GM19324 (cell line): ENCODE measurements at regions not wholly inside any gene's neighbourhood (a gene's known extent, or its start where the extent isn't known, plus 50 kb on each side); places are given as distances from the start of the nearest gene placed in this dataset.
"Not testable (repeated sequence)": the region's sequence is repeated elsewhere in the genome, so short reads cannot be mapped to it uniquely, and the experiment has no call there.

Source experiments
- ATAC-seq: cut with Tn5 transposase; IDR thresholded peaks from one replicate; pipeline ENCODE4 v1.9.1; 2021; ENCODE audit warnings: mild to moderate bottlenecking, moderate library complexity; ENCODE audit not compliant: unreplicated experiment, low FRiP score

DNA sequence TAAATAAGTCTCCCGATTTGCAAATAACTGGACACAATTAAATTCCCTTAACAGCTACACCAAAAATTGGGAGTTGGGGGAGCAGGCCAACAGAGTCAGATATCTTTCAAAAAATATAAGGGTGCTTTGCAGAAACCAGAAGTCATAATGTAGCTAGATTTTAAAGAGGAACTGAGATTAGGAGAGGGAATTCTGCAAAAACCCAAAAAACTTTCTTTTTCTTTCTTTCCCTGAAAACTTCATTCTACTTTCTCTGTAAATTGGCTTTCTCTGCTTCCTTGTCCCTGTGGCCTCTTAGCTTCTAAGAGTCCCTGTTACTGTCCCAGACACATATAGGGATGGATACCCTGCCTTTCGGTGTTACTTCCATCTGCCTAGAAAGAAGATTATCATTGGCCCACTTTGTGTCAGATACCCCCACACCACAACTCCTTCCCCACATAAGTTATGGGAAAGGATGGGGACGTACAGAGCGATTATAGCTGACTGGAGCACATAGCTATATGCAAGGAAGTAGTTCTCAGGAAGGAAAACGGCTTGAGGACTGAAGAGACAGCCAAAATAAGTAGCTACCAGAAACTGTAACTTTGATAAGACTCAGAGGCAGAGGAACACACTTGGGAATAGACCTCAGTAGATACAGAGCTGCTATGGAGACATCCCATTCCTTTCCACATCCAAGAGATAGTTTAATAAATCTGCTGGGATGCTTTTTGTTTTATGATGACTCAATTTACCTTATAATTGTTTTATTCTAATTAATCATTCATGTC lies 129.1 kb upstream of the TGFBR2 start:
- no peak for ATAC-seq

- not testable (repeated sequence) for ATAC-seq
These were observed 126.7 kb upstream of the TGFBR2 start for GRCh38 chr3:30479737-30480136.

- not testable (repeated sequence) for ATAC-seq
These were observed 126.2 kb upstream of the TGFBR2 start for GRCh38 chr3:30480156-30480555.

DNA sequence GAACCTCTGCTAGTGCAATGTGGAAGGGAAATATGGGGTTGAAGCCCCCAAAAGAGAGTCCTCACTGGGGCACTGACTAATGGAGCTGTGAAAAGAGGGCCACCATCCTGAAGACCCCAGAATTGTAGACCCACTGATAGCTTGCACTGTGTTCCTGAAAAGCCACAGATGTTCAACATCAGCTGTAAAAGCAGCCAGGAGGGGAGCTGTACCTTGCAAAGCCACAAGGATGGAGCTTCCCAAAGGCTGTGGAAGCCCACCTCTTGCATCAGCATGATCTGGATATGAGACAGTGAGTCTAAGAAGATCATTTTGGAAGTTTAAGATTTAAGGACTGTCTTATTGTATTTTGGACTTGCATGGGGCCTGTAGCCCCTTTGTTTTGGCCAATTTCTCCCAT lies 125.8 kb upstream of the TGFBR2 start:
- ATAC-seq: no peak

- no peak for ATAC-seq
These were observed 125.2 kb upstream of the TGFBR2 start for GRCh38 chr3:30481241-30481640.

DNA sequence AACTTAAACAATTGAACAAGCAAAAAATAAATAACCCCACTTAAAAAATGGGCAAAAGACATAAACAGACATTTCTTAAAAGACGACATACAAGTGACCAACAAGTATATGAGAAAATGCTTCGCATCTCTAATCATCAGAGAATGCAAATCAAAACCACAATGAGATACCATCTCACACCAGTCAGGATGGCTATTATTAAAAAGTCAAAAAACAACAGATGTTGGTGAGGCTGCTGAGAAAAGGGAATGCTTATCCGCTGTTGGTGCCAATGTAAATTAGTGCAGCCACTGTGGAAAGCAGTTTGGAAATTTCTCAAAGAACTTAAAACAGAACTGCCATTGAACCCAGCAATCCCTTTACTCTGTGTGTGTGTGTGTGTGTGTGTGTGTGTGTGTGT lies 122.2 kb upstream of the TGFBR2 start:
- not testable (repeated sequence) for ATAC-seq

DNA sequence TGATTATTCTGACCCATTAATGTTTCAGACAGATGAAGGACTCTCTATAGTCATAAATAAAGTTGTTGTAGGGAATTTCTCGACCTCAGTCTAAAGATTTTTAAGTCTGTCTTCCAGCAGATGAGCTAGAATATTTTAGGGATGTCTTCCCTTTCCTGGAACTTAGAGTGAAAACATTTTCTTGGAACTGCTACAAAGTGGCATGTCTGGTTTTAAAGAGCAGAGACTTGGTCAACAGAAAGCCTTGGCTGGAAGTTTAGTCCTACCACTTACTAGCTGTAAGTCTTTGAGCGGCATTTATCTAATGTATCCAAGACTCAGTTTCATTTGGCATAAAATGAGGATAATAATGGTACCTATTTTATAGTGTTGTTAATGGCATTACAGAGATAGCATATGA lies 120.0 kb upstream of the TGFBR2 start:
- ATAC-seq: no peak

GRCh38 chr3:30488070-30488756 lies 118.2 kb upstream of the TGFBR2 start:
- ATAC-seq: no peak

DNA sequence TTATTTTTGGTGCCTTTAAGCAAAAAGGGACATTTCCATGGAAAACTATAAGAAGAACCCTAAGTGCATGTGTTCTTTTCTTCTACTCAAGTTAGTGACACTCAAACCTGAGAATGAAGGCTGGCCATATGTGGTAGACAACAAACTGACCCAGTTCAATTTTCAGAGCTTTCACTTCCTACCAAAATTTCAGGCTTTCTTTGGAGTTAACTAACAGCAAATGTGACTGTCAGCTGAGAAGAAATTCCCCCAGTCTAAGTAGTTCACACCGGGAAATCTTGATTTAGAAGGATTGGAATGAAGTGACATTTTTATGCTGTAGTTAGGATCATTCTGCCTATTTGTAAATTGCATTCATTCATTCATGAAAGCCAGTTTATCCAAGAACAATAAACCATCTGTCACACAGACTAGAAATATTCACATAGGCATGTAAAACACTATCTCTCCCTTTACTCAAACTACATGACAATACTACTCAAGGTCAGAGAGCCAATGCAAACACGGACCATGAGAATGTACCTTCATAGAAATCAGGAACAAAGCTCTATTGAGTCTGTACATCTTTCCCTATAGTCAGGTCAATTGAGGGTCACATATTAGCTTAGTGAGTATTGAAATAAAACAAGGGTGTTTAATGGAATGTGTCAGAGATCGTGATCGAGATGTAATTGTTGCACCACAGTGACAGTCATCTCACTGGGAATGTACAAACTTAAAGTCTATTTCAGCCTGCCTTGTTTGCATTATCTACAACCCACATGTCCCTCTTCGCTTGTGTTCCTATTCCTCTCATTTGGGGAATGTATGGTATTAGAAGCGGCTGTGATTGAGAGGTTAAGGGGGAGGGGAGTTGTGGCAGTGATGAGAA lies 113.8 kb upstream of the TGFBR2 start:
- no peak for ATAC-seq

DNA sequence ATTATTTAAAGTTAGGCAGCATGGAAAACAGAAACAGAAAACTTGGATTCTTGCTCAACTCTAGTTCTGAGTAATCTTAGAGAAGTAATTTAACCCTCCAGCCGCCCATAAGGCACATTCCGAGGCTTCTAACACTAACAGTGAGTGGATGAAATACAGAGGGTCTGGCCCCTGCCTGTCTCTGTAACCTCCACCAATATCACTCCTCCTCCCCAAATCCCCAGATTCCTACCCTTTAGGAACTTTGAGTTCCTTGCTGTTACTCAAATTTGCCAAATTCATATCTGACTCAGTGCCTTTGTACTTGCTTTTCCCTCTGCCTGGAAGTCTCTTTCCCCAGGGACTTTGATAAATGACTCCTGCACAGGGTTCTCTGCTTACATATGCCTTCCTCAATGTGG lies 112.5 kb upstream of the TGFBR2 start:
- ATAC-seq: no peak

- ATAC-seq: no peak
These were observed 111.0 kb upstream of the TGFBR2 start for GRCh38 chr3:30495172-30496065.

GRCh38 chr3:30496066-30496966 lies 110.1 kb upstream of the TGFBR2 start:
- ATAC-seq: no peak

- ATAC-seq: no peak
These were observed 107.8 kb upstream of the TGFBR2 start for GRCh38 chr3:30498587-30498967.

DNA sequence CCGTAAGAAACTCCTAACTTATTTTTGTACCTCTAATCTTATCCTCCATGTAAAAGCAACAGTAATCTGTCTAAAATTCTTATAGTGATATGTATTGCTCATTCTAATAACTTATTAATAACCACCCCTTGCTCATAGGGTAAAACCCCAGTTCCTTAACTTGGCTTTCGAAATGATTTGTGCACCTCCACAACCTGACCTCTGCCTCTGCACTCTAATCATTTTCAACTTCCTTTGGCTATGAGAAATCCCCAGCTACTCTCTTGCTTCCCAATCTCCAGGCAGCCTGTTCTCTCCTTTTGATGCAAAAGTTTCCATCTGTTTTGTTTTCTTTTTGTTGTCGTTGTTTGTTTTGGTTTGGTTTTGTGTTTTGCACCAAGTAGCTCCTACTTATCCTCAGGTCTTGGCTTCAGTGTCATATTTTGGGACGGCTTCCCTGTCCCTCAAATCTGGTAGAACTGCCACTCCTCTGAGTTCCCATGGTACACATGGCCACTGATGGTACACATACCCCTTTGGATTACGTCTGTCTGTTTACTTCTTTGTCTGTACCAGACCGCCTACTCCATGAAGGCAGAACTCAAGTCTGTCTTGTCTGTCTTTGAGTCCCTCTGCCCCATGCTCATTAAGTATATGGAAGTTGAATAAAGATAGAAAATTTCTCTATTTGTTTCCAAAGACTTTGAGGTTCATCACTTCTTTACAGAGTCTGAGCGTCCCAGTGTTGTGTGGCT lies 105.6 kb upstream of the TGFBR2 start:
- peak; percentile 83 for ATAC-seq

DNA sequence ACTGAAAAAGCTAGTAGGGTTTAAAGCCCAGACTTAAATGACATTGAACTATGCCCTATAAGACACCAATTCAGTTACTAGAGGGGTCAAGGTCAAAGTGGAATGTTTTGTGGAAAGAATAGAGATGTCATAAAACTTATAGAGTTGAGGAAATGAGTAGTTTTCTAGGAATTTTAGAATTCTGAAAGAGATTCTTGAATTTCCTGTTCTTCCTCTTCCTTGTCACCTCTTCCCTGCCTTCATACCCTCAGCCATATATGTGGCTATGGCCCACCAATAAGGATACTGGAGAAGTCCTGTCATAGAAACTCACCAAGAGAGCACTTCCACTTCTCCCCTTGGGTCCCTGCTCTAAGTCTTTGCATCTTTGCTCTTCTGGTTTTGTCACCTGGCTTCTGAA lies 104.9 kb upstream of the TGFBR2 start:
- no peak for ATAC-seq

DNA sequence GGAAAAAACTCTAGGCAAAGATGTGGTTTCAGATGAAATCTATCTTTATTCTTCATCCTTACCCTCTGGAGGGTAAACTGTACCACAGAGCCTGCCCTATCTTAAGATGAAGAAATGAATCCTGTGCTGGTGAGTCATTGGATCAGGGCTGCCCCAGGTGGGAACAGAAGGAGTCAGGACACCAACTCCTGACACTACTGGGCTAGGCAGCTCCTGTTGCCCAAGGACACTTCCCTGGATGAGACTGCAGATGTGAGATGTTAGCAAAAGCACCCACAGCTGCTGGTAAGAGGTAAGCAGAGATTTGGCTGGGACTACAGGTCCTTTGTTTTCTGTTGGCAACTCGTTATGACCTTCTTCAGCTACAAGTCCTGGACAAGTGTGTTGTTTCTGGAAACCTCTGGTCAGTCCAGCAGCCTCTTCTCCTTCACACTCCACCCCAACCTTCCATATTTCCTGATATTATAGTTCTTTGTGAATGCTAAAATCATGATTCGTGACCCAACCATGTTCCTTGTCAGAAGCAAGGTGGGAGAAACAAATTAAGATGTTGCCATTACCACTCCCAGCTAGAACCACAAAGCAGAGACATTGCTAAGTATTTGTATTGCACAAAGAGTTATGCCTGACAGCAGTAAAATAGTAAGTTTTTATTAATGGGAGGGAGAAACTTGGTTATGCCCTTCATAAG lies 104.2 kb upstream of the TGFBR2 start:
- no peak for ATAC-seq

- no peak for ATAC-seq
These were observed 103.7 kb upstream of the TGFBR2 start for GRCh38 chr3:30502742-30503073.

DNA sequence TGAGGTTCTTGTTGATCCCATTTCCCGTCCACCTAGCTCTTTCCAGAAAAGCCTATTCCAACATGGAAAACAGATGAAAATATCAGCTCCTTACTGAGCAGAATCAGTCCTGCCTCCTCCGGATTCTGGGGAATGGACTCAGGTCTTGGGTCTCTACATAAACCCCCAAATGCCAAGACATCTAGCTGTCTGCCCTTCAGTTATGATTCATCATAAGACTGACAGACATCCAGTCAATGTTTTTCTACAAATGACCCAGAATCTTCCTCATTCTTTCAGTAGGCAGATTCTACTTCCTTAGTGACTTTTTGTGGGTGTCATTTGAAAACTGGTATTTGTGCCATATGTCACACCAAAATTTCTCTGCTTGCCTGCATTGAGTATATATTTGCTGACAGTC lies 103.0 kb upstream of the TGFBR2 start:
- no peak for ATAC-seq
